Mucosa of descending colon (tissue), 3 donors: ENCODE measurements at regions not wholly inside any gene's neighbourhood (a gene's known extent, or its start where the extent isn't known, plus 50 kb on each side); places are given as distances from the start of the nearest gene placed in this dataset.
"Not testable (repeated sequence)": the region's sequence is repeated elsewhere in the genome, so short reads cannot be mapped to it uniquely, and the experiment has no call there.

Source experiments
- ATAC-seq: fragments of 200-7000 bp; cut with Tn5 transposase; one replicate; pipeline ENCODE4 v1.9.1; 2020; ENCODE audit warnings: mild to moderate bottlenecking, moderate library complexity
- DNase-seq, 3 donors: peaks; one replicate each; pipeline ENCODE4 v3.0.0-alpha.2; 2020
- H3K36me3 ChIP-seq: fragments of 200-600 bp; one replicate; pipeline ENCODE4 v1.8.0; 2021; ENCODE audit warnings: low read depth, mild to moderate bottlenecking
- H3K4me1 ChIP-seq: fragments of 200-600 bp; one replicate; pipeline ENCODE4 v1.8.0; 2021; ENCODE audit warnings: low read depth, mild to moderate bottlenecking
- H3K4me3 ChIP-seq: fragments of 200-600 bp; one replicate; pipeline ENCODE4 v1.8.0; 2021; ENCODE audit warnings: mild to moderate bottlenecking
- H3K9me3 ChIP-seq: fragments of 200-600 bp; one replicate; pipeline ENCODE4 v1.8.0; 2021; ENCODE audit warnings: mild to moderate bottlenecking
- intact Hi-C, 2 donors: fragments of 100-400 bp; cut with DNase I in 1 of 2; cut with micrococcal nuclease in 1 of 2; formaldehyde crosslinking; loops; one replicate each; pipeline versions ENCODE4 v1.11.0 to v1.11.1; 2022; cut with DNase I, micrococcal nuclease
- TF ChIP-seq, protein P1 (sequence below): fragments of 200-600 bp; IDR thresholded peaks from one replicate; pipeline ENCODE4 v1.8.0; 2022; ENCODE audit warnings: antibody characterized with exemption, mild to moderate bottlenecking
- donor health status: DM: no; HTN: no; CAD: no; lungs with moderate emphysema.
- donor health status: DM: no; HTN: no; CAD: no.
- donor health status: DM: no; HTN: yes; CAD: no.

DNA sequence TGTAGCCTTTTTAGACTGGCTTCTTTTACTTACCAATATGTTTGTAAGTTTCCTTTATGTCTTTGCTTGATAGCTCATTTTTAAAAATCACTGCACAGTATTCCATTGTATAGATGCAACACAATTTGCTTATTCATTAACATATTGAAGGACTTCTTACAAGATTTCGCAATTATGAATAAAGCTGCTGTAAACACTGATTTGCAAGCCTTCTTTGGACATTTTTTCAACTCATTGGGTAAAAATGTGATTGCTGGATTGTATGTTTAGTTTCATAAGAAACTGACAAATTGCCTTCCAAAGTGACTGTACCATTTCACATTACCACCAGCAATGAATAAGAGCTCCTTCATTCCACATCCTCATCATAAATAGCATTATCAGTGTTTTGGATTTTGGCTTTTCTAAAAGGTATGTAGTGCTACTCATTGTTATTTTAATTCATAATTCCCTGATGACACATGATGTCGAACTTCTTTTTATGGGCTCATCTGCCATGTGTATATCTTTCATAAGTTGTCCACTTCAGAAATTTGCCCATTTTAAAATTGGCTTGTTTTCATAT lies 80.7 kb downstream of the TFAP2B start:
- ATAC-seq = no peak
- Histone ChIP-seq H3K36me3 (no peaks in the 10 kb centered on the region), H3K4me1 (no peaks in the 10 kb centered on the region), H3K9me3 (no peaks in the 10 kb centered on the region), H3K4me3 (no peak overlapping the region)
- no peak for DNase-seq
- intact Hi-C loops = no loop called here
- TF ChIP-seq, protein P1, sequence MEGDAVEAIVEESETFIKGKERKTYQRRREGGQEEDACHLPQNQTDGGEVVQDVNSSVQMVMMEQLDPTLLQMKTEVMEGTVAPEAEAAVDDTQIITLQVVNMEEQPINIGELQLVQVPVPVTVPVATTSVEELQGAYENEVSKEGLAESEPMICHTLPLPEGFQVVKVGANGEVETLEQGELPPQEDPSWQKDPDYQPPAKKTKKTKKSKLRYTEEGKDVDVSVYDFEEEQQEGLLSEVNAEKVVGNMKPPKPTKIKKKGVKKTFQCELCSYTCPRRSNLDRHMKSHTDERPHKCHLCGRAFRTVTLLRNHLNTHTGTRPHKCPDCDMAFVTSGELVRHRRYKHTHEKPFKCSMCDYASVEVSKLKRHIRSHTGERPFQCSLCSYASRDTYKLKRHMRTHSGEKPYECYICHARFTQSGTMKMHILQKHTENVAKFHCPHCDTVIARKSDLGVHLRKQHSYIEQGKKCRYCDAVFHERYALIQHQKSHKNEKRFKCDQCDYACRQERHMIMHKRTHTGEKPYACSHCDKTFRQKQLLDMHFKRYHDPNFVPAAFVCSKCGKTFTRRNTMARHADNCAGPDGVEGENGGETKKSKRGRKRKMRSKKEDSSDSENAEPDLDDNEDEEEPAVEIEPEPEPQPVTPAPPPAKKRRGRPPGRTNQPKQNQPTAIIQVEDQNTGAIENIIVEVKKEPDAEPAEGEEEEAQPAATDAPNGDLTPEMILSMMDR = no peak

DNA sequence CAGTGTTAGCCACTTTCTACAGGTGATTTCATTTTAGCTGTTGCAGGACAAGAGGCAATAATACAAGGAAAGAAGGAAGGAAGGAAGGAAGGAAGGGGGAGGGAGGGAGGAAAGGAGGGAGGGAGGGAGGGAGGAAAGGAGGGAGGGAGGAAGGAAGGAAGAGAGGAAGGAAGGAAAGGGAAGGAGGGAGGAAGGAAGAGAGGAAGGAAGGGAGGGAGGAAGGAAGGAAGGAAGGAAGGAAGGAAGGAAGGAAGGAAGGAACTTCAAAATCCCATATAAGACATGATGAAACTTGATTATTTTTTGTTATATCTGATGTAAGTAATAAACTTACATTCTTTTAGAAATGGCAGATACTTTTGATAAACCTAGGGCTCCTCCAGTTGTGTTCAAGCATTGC lies 83.6 kb downstream of the TFAP2B start:
- TF ChIP-seq, protein P1 = no peak
- intact Hi-C loops = no loop called here
- no peaks in the 10 kb centered on the region for H3K36me3 ChIP-seq
- H3K9me3 ChIP-seq = no peaks in the 10 kb centered on the region
- H3K4me1 ChIP-seq = no peaks in the 10 kb centered on the region
- ATAC-seq (no peak), DNase-seq (no peak)
- no peak overlapping the region for H3K4me3 ChIP-seq

DNA sequence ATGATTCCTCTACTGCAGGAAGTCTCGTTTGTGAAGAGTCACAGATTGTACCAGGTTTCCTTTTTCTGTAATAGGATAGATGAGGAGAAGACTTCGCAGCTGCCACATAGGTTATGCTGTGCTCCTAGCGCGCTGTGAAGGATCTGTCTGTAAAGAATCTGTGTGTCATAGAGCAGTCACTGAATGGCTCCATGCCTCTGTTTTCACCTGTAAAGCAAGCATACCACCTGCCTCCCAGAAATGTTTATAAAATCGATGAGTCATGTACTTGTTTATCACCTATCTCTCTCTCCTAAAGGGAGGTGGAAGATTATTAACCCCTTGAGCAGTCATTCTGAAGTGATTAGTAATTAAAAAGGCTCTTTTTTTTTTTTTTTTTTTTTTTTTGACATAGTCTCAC lies 86.6 kb downstream of the TFAP2B start:
- no peak for ATAC-seq
- no peaks in the 10 kb centered on the region for H3K4me1 ChIP-seq
- H3K36me3 ChIP-seq = no peaks in the 10 kb centered on the region
- H3K4me3 ChIP-seq = no peak overlapping the region
- no peak for DNase-seq
- TF ChIP-seq, protein P1 = no peak
- intact Hi-C loops = no loop called here
- H3K9me3 ChIP-seq = no peaks in the 10 kb centered on the region

DNA sequence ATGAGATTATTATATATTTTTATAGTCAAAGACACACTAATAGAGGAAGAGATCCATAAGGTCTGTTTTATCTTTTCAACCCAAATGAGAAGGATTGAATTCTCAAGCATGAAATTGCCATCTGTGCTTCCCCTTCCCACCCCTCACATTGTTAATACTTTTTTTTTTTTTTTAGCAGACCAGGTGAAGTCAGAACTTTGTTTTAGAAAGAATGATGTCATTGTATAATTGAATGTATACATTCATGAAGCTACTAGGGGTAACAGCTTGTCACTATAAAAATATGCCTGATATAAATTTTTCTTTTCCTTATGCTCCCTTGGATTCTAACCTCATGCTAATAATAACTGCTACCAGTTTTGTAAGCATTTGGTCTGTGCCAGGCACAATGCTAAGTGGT lies 88.9 kb downstream of the TFAP2B start:
- H3K9me3 ChIP-seq = no peaks in the 10 kb centered on the region
- H3K4me1 ChIP-seq = no peaks in the 10 kb centered on the region
- H3K36me3 ChIP-seq = no peaks in the 10 kb centered on the region
- intact Hi-C loops = no loop called here
- no peak for ATAC-seq
- TF ChIP-seq, protein P1 = no peak
- no peak for DNase-seq
- H3K4me3 ChIP-seq = no peak overlapping the region

DNA sequence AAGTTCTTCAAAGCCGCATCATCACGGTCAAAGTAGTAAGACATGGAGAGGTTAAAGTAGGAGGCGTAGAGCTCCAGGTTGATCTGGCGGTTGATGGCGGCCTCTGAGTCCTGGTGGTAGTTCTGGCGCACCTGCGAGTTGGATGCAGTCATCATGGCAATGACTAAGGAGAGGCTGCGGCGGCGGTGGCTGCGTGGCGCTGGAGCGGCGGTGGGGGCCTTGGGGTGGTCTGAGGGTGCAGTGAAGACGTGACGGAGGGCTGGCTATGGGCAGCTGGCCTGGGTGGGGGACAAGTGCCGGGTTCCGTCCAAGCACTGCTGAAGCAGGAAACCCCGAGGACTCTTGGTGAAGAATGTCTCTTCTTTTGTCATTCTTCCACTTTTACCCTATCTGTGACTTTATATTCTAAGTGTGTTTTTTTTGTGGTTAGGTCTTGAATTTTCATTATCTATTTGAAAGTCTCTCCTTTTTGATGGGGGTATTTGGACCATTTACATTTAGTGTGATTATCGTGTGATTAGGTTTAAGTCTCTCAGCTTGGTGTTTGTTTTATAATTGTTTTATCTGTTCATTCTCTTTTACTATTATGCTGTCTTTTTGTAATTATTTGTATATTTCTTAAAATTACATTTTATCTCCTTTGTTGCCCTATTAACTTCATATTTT lies 94.6 kb downstream of the TFAP2B start:
- TF ChIP-seq, protein P1 = no peak
- no peak overlapping the region for H3K4me3 ChIP-seq
- ATAC-seq (no peak), DNase-seq (peak in 1 of 3 donors; percentile 50)
- no peaks in the 10 kb centered on the region for H3K4me1 ChIP-seq
- intact Hi-C loops = no loop called here
- H3K36me3 ChIP-seq = no peaks in the 10 kb centered on the region
- no peaks in the 10 kb centered on the region for H3K9me3 ChIP-seq

DNA sequence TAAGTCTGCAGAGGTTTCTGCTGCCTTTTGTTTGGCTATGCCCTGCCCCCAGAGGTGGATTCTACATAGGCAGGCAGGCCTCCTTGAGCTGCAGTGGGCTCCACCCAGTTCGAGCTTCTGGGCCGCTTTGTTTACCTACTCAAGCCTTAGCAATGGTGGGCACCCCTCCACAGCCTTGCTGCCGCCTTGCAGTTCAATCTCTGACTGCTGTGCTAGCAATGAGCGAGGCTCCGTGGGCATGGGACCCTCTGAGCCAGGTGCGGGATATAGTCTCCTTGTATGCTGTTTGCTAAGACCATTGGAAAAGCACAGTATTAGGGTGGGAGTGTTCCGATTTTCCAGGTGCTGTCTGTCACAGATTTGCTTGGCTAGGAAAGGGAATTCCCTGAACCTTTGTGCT lies 102.7 kb downstream of the TFAP2B start:
- DNase-seq, H3K4me3 ChIP-seq, ATAC-seq, intact Hi-C loops, H3K36me3 ChIP-seq, H3K9me3 ChIP-seq, H3K4me1 ChIP-seq: not testable (repeated sequence)
